SK-N-SH (cell line): ENCODE measurements at regions not wholly inside any gene's neighbourhood (a gene's known extent, or its start where the extent isn't known, plus 50 kb on each side); places are given as distances from the start of the nearest gene placed in this dataset.

Source experiments
- CTCF ChIA-PET: fragments of 300-600, 350-600 bp; formaldehyde crosslinking; extraction: SDS; loops from one replicate; lab custom pipeline; 2021; lab: Yijun Ruan, JAX
- POLR2A ChIA-PET: fragments of 350-600 bp; sonication (Branson Sonifier 250); formaldehyde crosslinking; extraction: SDS; loops from one replicate; lab custom pipeline; 2020; ENCODE audit warnings: antibody characterized with exemption, inconsistent platforms; lab: Yijun Ruan, JAX
- DNase-seq: peaks from one replicate; pipeline ENCODE4 v3.0.0; 2012
- H2AFZ ChIP-seq: fragments of 200-600 bp; sonication (generic); 2 replicates; pipeline ENCODE4 v1.8.1; 2016; ENCODE audit warnings: antibody characterized with exemption, mild to moderate bottlenecking, low read depth
- H3F3A ChIP-seq: fragments of 200-600 bp; sonication (generic); replicated peaks from 2 replicates; pipeline ENCODE3; 2016; ENCODE audit warnings: antibody characterized with exemption, mild to moderate bottlenecking; ENCODE audit not compliant: insufficient read depth
- H3K27ac ChIP-seq, 2 experiments: fragments of 200-500 bp in 1 of 2; fragments of 200-600 bp in 1 of 2; sonication (Bioruptor generic) in 1 of 2; sonication (generic), shearing (Covaris generic) in 1 of 2; 2 replicates each; pipeline versions ENCODE4 v1.5.1 to v1.6.1; 2014 to 2016; ENCODE audit warnings: low read depth in 2 of 2, inconsistent platforms in 1 of 2, low read length in 1 of 2, mild to moderate bottlenecking in 1 of 2, mixed read lengths in 1 of 2
- H3K27me3 ChIP-seq: fragments of 200-600 bp; sonication (generic), shearing (Covaris generic); 2 replicates; pipeline ENCODE4 v1.6.1; 2016; ENCODE audit warnings: mixed run types; ENCODE audit not compliant: insufficient read depth
- H3K36me3 ChIP-seq, 2 experiments: fragments of 200-500 bp in 1 of 2; fragments of 200-600 bp in 1 of 2; sonication (Bioruptor generic) in 1 of 2; sonication (generic) in 1 of 2; replicated peaks in 1 of 2; 2 replicates each; pipeline versions ENCODE3 to v1.5.1; 2014 to 2016; ENCODE audit warnings: low read length in 1 of 2, mild to moderate bottlenecking in 1 of 2; ENCODE audit not compliant: insufficient read depth in 2 of 2, control insufficient read depth in 1 of 2
- H3K4me1 ChIP-seq, 2 experiments: fragments of 200-500 bp in 1 of 2; fragments of 200-600 bp in 1 of 2; sonication (Bioruptor generic) in 1 of 2; sonication (generic), shearing (Covaris generic) in 1 of 2; 2 replicates each; pipeline versions ENCODE4 v1.5.1 to v1.6.1; 2014 to 2016; ENCODE audit warnings: low read depth in 1 of 2, low read length in 1 of 2, mixed run types in 1 of 2; ENCODE audit not compliant: insufficient read depth in 2 of 2, control insufficient read depth in 1 of 2
- H3K4me2 ChIP-seq: fragments of 200-600 bp; sonication (generic), shearing (Covaris generic); 2 replicates; pipeline ENCODE4 v1.6.1; 2017; ENCODE audit warnings: mixed run types
- H3K4me3 ChIP-seq, 2 experiments: fragments of 200-500 bp in 1 of 2; fragments of 200-600 bp in 1 of 2; sonication (Bioruptor generic) in 1 of 2; sonication (generic), shearing (Covaris generic) in 1 of 2; 2 replicates each; pipeline versions ENCODE4 v1.5.1 to v1.8.1; 2014 to 2016; ENCODE audit warnings: low read depth in 2 of 2, inconsistent platforms in 1 of 2, low read length in 1 of 2, mild to moderate bottlenecking in 1 of 2, mixed read lengths in 1 of 2, moderate library complexity in 1 of 2
- H3K79me2 ChIP-seq: fragments of 200-600 bp; sonication (generic); 2 replicates; pipeline ENCODE4 v1.8.1; 2017; ENCODE audit warnings: mild to moderate bottlenecking; ENCODE audit not compliant: insufficient read depth
- H3K9ac ChIP-seq: fragments of 200-600 bp; sonication (generic); 2 replicates; pipeline ENCODE4 v1.6.1; 2017; ENCODE audit warnings: mixed run types
- H3K9me2 ChIP-seq: fragments of 200-600 bp; sonication (generic); 2 replicates; pipeline ENCODE4 v1.6.1; 2017; ENCODE audit warnings: mixed run types
- H3K9me3 ChIP-seq: fragments of 200-600 bp; sonication (generic); 2 replicates; pipeline ENCODE4 v1.6.1; 2017; ENCODE audit warnings: mixed run types, mild to moderate bottlenecking, moderate library complexity
- H4K20me1 ChIP-seq: fragments of 200-600 bp; sonication (generic); 2 replicates; pipeline ENCODE4 v1.6.1; 2017; ENCODE audit warnings: mild to moderate bottlenecking, mixed run types; ENCODE audit not compliant: insufficient read depth
- EP300 ChIP-seq, 2 experiments: IDR thresholded peaks; 2 replicates each; pipeline versions ENCODE4 v1.4.0 to v1.6.1; 2012; ENCODE audit warnings: borderline replicate concordance in 1 of 2, low read depth in 1 of 2, low read length in 1 of 2
- FOXJ3 ChIP-seq: sonication (generic); formaldehyde crosslinking; IDR thresholded peaks from 2 replicates; pipeline ENCODE4 v1.5.1; 2020; ENCODE audit warnings: mild to moderate bottlenecking, missing genetic modification reagents
- GABPA ChIP-seq: IDR thresholded peaks from 2 replicates; pipeline ENCODE4 v1.4.0; 2012; ENCODE audit warnings: low read depth, mild to moderate bottlenecking
- GATA2 ChIP-seq: sonication (generic); formaldehyde crosslinking; IDR thresholded peaks from 2 replicates; pipeline ENCODE4 v1.5.0; 2020; ENCODE audit warnings: mild to moderate bottlenecking, missing genetic modification reagents
- JUND ChIP-seq: IDR thresholded peaks from 2 replicates; pipeline ENCODE4 v1.4.0; 2012
- MEF2A ChIP-seq: IDR thresholded peaks from 2 replicates; pipeline ENCODE4 v1.4.0; 2012; ENCODE audit warnings: low read depth, borderline replicate concordance
- MXI1 ChIP-seq: IDR thresholded peaks from 2 replicates; pipeline ENCODE4 v1.6.1; 2012; ENCODE audit warnings: mild to moderate bottlenecking, low read depth, low read length, improper control_type of control experiment
- RAD21 ChIP-seq: IDR thresholded peaks from 2 replicates; pipeline ENCODE4 v1.6.1; 2012; ENCODE audit warnings: mild to moderate bottlenecking, low read length
- RXRA ChIP-seq: IDR thresholded peaks from 2 replicates; pipeline ENCODE4 v1.4.0; 2012; ENCODE audit warnings: low read depth, mild to moderate bottlenecking, borderline replicate concordance
- SIN3A ChIP-seq: IDR thresholded peaks from 2 replicates; pipeline ENCODE4 v1.6.1; 2012; ENCODE audit warnings: low read depth, mild to moderate bottlenecking, low read length, moderate library complexity, borderline replicate concordance
- SMC3 ChIP-seq: IDR thresholded peaks from 2 replicates; pipeline ENCODE4 v1.6.1; 2012; ENCODE audit warnings: low read depth, low read length, improper control_type of control experiment
- TAF1 ChIP-seq: IDR thresholded peaks from 2 replicates; pipeline ENCODE4 v1.6.1; 2012; ENCODE audit warnings: low read depth, mild to moderate bottlenecking, low read length, moderate library complexity, borderline replicate concordance
- TCF12 ChIP-seq: IDR thresholded peaks from 2 replicates; pipeline ENCODE4 v1.4.0; 2012
- YY1 ChIP-seq: IDR thresholded peaks from 2 replicates; pipeline ENCODE4 v1.4.0; 2012; ENCODE audit warnings: low read depth, mild to moderate bottlenecking
- WGBS: methylation state at CpG from one replicate; pipeline ENCODE4 v1.1.6; 2017; ENCODE audit warnings: low lambda C conversion rate; 5-methylcytosine and 5-hydroxymethylcytosine counted together
- TF ChIP-seq, protein P1 (sequence below): IDR thresholded peaks from 2 replicates; pipeline ENCODE4 v1.4.0; 2012; ENCODE audit warnings: low read depth
- TF ChIP-seq, protein P2 (sequence below): IDR thresholded peaks from 2 replicates; pipeline ENCODE4; 2012
- TF ChIP-seq, protein P3 (sequence below): IDR thresholded peaks from 2 replicates; pipeline ENCODE4 v1.4.0; 2012; ENCODE audit warnings: low read depth, borderline replicate concordance
- TF ChIP-seq, protein P4 (sequence below): fragments of 200-600 bp; sonication (generic); IDR thresholded peaks from 2 replicates; pipeline ENCODE4 v1.6.1; 2017; ENCODE audit warnings: antibody characterized with exemption, mild to moderate bottlenecking, moderate library complexity

DNA sequence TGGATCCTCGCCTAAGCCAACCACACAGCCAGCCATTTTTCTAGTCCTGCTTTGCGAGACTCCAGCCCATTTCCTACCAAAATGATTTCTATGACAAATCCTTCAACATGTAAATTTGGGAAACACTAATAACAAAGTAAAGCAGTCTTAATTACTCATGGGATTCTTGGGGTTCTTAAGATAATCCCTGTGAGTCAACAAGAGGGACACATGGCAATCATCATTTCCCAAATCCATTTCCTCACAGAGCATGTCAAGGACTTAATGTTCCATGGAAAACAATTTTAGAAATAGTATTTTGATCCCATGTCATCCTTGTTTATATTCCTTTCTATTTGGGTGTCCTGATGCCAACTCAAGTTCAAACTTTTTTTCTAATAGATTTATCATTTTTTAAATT, 322.7 kb upstream of the NOX3 start:
- Histone ChIP-seq H3K9me3 (no peaks in the 10 kb centered on the region), H3K27me3 (no peaks in the 10 kb centered on the region), H4K20me1 (no peaks in the 10 kb centered on the region), H3K9ac (no peak overlapping the region), H3K79me2 (no peaks in the 10 kb centered on the region), H3K27ac (no peak overlapping the region), H3K36me3 (no peaks in the 10 kb centered on the region), H3K9me2 (no peaks in the 10 kb centered on the region), H3K4me1 (peaks cover 0 to 15% of the 10 kb centered on the region in 2 experiments; a peak in 2 of 4 replicates), H3K4me3 (no peak overlapping the region), H3K4me2 (no peak overlapping the region), H2AFZ (no peak overlapping the region), H3F3A (peaks cover 19% of the 10 kb centered on the region)
- ChIA-PET CTCF (no interaction called here), POLR2A (no interaction called here)
- DNase-seq = no peak
- 91% methylated on average over 2 of the region's 2 CpGs for WGBS
- TF ChIP-seq, protein P1, sequence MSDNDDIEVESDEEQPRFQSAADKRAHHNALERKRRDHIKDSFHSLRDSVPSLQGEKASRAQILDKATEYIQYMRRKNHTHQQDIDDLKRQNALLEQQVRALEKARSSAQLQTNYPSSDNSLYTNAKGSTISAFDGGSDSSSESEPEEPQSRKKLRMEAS = no peak
- TF ChIP-seq YY1 = no peak
- TF ChIP-seq MEF2A = no peak
- no peak for TF ChIP-seq TAF1
- TF ChIP-seq, protein P2, sequence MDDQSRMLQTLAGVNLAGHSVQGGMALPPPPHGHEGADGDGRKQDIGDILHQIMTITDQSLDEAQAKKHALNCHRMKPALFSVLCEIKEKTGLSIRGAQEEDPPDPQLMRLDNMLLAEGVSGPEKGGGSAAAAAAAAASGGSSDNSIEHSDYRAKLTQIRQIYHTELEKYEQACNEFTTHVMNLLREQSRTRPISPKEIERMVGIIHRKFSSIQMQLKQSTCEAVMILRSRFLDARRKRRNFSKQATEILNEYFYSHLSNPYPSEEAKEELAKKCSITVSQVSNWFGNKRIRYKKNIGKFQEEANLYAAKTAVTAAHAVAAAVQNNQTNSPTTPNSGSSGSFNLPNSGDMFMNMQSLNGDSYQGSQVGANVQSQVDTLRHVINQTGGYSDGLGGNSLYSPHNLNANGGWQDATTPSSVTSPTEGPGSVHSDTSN = no peak
- TF ChIP-seq, protein P3, sequence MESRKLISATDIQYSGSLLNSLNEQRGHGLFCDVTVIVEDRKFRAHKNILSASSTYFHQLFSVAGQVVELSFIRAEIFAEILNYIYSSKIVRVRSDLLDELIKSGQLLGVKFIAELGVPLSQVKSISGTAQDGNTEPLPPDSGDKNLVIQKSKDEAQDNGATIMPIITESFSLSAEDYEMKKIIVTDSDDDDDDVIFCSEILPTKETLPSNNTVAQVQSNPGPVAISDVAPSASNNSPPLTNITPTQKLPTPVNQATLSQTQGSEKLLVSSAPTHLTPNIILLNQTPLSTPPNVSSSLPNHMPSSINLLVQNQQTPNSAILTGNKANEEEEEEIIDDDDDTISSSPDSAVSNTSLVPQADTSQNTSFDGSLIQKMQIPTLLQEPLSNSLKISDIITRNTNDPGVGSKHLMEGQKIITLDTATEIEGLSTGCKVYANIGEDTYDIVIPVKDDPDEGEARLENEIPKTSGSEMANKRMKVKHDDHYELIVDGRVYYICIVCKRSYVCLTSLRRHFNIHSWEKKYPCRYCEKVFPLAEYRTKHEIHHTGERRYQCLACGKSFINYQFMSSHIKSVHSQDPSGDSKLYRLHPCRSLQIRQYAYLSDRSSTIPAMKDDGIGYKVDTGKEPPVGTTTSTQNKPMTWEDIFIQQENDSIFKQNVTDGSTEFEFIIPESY = no peak
- no peak for TF ChIP-seq MXI1
- TF ChIP-seq, protein P4, sequence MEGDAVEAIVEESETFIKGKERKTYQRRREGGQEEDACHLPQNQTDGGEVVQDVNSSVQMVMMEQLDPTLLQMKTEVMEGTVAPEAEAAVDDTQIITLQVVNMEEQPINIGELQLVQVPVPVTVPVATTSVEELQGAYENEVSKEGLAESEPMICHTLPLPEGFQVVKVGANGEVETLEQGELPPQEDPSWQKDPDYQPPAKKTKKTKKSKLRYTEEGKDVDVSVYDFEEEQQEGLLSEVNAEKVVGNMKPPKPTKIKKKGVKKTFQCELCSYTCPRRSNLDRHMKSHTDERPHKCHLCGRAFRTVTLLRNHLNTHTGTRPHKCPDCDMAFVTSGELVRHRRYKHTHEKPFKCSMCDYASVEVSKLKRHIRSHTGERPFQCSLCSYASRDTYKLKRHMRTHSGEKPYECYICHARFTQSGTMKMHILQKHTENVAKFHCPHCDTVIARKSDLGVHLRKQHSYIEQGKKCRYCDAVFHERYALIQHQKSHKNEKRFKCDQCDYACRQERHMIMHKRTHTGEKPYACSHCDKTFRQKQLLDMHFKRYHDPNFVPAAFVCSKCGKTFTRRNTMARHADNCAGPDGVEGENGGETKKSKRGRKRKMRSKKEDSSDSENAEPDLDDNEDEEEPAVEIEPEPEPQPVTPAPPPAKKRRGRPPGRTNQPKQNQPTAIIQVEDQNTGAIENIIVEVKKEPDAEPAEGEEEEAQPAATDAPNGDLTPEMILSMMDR = no peak
- TF ChIP-seq GATA2 (CRISPR knock-in tag) = no peak
- TF ChIP-seq EP300 (IDR thresholded peaks at IDR 0.05; ENCODE audit: borderline replicate concordance in 1 of 2, low read depth in 1 of 2, low read length in 1 of 2) = no peak
- no peak for TF ChIP-seq GABPA
- no peak for TF ChIP-seq TCF12
- no peak for TF ChIP-seq RAD21
- no peak for TF ChIP-seq RXRA
- TF ChIP-seq JUND = no peak
- TF ChIP-seq FOXJ3 (CRISPR knock-in tag) = no peak
- no peak for TF ChIP-seq SIN3A
- TF ChIP-seq SMC3 = no peak
